Fibroblast of lung (primary cell): ENCODE measurements at regions not wholly inside any gene's neighbourhood (a gene's known extent, or its start where the extent isn't known, plus 50 kb on each side); places are given as distances from the start of the nearest gene placed in this dataset.

ENCODE experiments used
- DNase-seq, 2 donors: peaks; one replicate each; pipeline versions ENCODE4 v3.0.0 to v3.0.0-alpha.2; 2010; ENCODE audit warnings: low read depth in 2 of 2
- H2AFZ ChIP-seq: 2 replicates; pipeline ENCODE4 v1.5.1; 2012; ENCODE audit warnings: low read length, control low read depth, inconsistent platforms
- H3K27ac ChIP-seq: 2 replicates; pipeline ENCODE4 v1.5.1; 2011; ENCODE audit warnings: low read length, control low read depth; ENCODE audit not compliant: insufficient read depth
- H3K27me3 ChIP-seq: 2 replicates; pipeline ENCODE4 v1.5.1; 2011; ENCODE audit warnings: mild to moderate bottlenecking, low read length; ENCODE audit not compliant: control insufficient read depth, insufficient read depth
- H3K36me3 ChIP-seq: 2 replicates; pipeline ENCODE4 v1.5.1; 2011; ENCODE audit warnings: low read length; ENCODE audit not compliant: control insufficient read depth, insufficient read depth
- H3K4me1 ChIP-seq: 2 replicates; pipeline ENCODE4 v1.5.1; 2011; ENCODE audit warnings: low read length; ENCODE audit not compliant: control insufficient read depth, insufficient read depth; ENCODE audit errors: extremely low read depth
- H3K4me2 ChIP-seq: 2 replicates; pipeline ENCODE4 v1.5.1; 2011; ENCODE audit warnings: low read length, control low read depth; ENCODE audit not compliant: insufficient read depth; ENCODE audit errors: extremely low read depth
- H3K4me3 ChIP-seq, 4 experiments: fragments of 200-600 bp in 1 of 4; sonication (generic) in 1 of 4; replicated peaks in 1 of 4; 2 replicates each; pipeline ENCODE4 v1.5.1; 2011 to 2016; ENCODE audit warnings: low read length in 4 of 4, low read depth in 3 of 4, mild to moderate bottlenecking in 3 of 4, control low read depth in 2 of 4, inconsistent platforms in 1 of 4, mixed read lengths in 1 of 4; ENCODE audit not compliant: insufficient read depth in 1 of 4; ENCODE audit errors: control extremely low read depth in 1 of 4
- H3K79me2 ChIP-seq: 2 replicates; pipeline ENCODE4 v1.5.1; 2012; ENCODE audit warnings: mild to moderate bottlenecking, low read length, inconsistent platforms; ENCODE audit not compliant: control insufficient read depth, insufficient read depth
- H3K9ac ChIP-seq: 2 replicates; pipeline ENCODE4 v1.5.1; 2011; ENCODE audit warnings: mild to moderate bottlenecking, low read length, control low read depth; ENCODE audit not compliant: insufficient read depth
- H3K9me3 ChIP-seq: 2 replicates; pipeline ENCODE4 v1.5.1; 2012; ENCODE audit warnings: low read depth, low read length; ENCODE audit not compliant: control insufficient read depth, insufficient read depth
- H4K20me1 ChIP-seq: 2 replicates; pipeline ENCODE4 v1.5.1; 2011; ENCODE audit warnings: low read length; ENCODE audit not compliant: control insufficient read depth, insufficient read depth; ENCODE audit errors: extremely low read depth
- EZH2 ChIP-seq: IDR thresholded peaks from 2 replicates; pipeline ENCODE4 v1.5.1; 2012; ENCODE audit warnings: low read length, control low read depth, mild to moderate bottlenecking; ENCODE audit errors: missing control alignments
- TF ChIP-seq, protein P1 (sequence below), 2 donors: IDR thresholded peaks in 1 of 2; conservative IDR thresholded peaks in 1 of 2; 1 replicate in 1 of 2; 2 replicates in 1 of 2; pipeline ENCODE4 v1.5.1; 2011 to 2012; ENCODE audit warnings: low read length in 2 of 2, control low read depth in 1 of 2, inconsistent platforms in 1 of 2, low read depth in 1 of 2, mild to moderate bottlenecking in 1 of 2

DNA sequence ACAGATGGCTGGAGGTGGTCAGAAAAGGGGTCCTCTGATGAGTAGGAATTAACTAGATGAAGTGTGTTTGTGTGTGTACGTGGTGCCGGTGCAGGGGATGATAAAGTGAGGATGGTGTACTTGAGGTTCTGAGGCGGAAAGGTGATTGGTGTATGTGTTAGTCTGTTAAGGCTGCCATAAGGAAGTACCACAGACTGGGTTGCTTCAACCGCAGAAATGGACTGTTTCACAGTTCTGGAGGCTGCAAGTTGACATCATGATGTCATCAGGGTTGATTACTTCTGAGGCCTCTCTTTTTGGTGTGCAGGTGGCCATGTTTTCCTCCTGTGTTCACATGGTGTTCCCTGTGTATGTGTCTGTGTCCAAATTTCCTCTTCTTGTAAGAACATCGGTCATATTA is 202.4 kb upstream of the RGMA start:
- TF ChIP-seq, protein P1, sequence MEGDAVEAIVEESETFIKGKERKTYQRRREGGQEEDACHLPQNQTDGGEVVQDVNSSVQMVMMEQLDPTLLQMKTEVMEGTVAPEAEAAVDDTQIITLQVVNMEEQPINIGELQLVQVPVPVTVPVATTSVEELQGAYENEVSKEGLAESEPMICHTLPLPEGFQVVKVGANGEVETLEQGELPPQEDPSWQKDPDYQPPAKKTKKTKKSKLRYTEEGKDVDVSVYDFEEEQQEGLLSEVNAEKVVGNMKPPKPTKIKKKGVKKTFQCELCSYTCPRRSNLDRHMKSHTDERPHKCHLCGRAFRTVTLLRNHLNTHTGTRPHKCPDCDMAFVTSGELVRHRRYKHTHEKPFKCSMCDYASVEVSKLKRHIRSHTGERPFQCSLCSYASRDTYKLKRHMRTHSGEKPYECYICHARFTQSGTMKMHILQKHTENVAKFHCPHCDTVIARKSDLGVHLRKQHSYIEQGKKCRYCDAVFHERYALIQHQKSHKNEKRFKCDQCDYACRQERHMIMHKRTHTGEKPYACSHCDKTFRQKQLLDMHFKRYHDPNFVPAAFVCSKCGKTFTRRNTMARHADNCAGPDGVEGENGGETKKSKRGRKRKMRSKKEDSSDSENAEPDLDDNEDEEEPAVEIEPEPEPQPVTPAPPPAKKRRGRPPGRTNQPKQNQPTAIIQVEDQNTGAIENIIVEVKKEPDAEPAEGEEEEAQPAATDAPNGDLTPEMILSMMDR (conservative IDR thresholded peaks at IDR 0.05 in 1 of 2, IDR thresholded peaks at IDR 0.05 in 1 of 2; ENCODE audit: low read depth in 1 of 2, low read length in 2 of 2), result no peak
- TF ChIP-seq EZH2, result no peak
- Histone ChIP-seq H3K4me1 (no peaks in the 10 kb centered on the region), H3K27ac (no peak overlapping the region), H3K27me3 (no peaks in the 10 kb centered on the region), H3K36me3 (no peaks in the 10 kb centered on the region), H3K4me2 (no peak overlapping the region), H4K20me1 (no peaks in the 10 kb centered on the region), H3K9me3 (no peaks in the 10 kb centered on the region), H2AFZ (no peak overlapping the region), H3K9ac (no peak overlapping the region), H3K4me3 (no peak overlapping the region), H3K79me2 (no peaks in the 10 kb centered on the region)
- DNase-seq, result no peak

DNA sequence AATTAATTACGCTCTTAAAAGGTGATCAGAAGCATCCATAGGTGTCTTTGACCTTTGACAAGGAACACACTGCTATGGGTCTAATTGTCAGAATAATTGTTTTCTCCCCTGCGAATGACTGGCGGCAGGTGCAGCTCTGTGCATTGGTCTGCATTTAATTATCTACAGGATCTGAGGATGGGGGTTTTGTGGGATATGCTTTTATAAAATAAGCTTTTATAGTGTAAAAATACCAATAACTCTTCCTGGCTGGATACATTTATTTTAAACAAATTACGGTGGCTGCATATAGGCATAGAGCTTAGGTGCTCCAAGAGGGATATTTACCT is 201.6 kb upstream of the RGMA start:
- no peak for DNase-seq
- Histone ChIP-seq H3K4me3 (no peak overlapping the region), H3K4me1 (no peaks in the 10 kb centered on the region), H3K27ac (no peak overlapping the region), H3K9ac (no peak overlapping the region), H3K4me2 (no peak overlapping the region), H3K79me2 (no peaks in the 10 kb centered on the region), H4K20me1 (no peaks in the 10 kb centered on the region), H3K9me3 (no peaks in the 10 kb centered on the region), H3K27me3 (no peaks in the 10 kb centered on the region), H3K36me3 (no peaks in the 10 kb centered on the region), H2AFZ (no peak overlapping the region)
- TF ChIP-seq, protein P1 (conservative IDR thresholded peaks at IDR 0.05 in 1 of 2, IDR thresholded peaks at IDR 0.05 in 1 of 2; ENCODE audit: low read depth in 1 of 2, low read length in 2 of 2), result no peak
- no peak for TF ChIP-seq EZH2

DNA sequence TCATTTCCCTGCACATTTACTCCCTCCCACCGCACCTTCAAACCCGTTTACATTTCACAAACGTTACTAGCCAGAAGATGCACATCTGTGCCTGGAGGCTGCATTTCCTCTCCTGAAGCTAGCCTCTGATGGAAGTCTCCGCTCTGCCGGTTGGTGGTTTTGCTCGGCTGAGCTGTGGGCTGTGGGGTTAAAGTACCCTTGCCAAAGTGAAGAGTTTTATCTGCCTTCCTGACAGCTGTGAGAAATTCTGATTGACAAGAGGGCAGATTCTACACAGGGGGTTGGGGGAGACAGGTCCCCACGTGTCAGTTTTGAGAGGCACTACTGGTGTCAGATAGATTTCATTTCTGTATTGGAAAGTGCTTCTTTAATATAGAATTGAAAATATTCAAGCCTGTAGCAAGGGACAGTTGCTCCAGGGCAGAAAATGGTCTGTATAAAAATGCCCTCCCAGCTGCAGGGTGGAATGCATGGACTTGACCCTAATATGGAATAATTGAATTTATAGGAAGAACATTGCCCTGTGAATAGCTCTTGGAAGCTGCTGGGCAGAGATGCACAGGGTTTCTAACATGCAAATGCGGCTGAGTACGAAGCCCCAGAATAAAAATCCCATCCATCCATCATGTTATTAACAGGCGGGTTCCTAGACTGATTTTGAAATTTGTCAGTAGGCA is 201.1 kb upstream of the RGMA start:
- Histone ChIP-seq H3K27me3 (no peaks in the 10 kb centered on the region), H3K4me2 (no peak overlapping the region), H3K9me3 (no peaks in the 10 kb centered on the region), H3K9ac (no peak overlapping the region), H3K4me1 (no peaks in the 10 kb centered on the region), H3K27ac (no peak overlapping the region), H3K79me2 (no peaks in the 10 kb centered on the region), H4K20me1 (no peaks in the 10 kb centered on the region), H3K36me3 (no peaks in the 10 kb centered on the region), H3K4me3 (no peak overlapping the region), H2AFZ (no peak overlapping the region)
- DNase-seq, result no peak
- no peak for TF ChIP-seq EZH2
- TF ChIP-seq, protein P1 (conservative IDR thresholded peaks at IDR 0.05 in 1 of 2, IDR thresholded peaks at IDR 0.05 in 1 of 2; ENCODE audit: low read depth in 1 of 2, low read length in 2 of 2), result no peak
